NCI-H2107 (cell line): ENCODE measurements at regions not wholly inside any gene's neighbourhood (a gene's known extent, or its start where the extent isn't known, plus 50 kb on each side); places are given as distances from the start of the nearest gene placed in this dataset.
"Not testable (repeated sequence)": the region's sequence is repeated elsewhere in the genome, so short reads cannot be mapped to it uniquely, and the experiment has no call there.

ENCODE experiments used
- DNase-seq: peaks from one replicate; lab custom pipeline; 2025; lab: John Stamatoyannopoulos, UW

- no peak for DNase-seq
Measured at GRCh38 chr12:25384038-25384892, 133.5 kb upstream of the KRAS start.

- no peak for DNase-seq
Measured at GRCh38 chr12:25382311-25383106, 131.8 kb upstream of the KRAS start.

- no peak for DNase-seq
Measured at GRCh38 chr12:25377469-25378177, 126.9 kb upstream of the KRAS start.

GRCh38 chr12:25376985-25377384 lies 126.3 kb upstream of the KRAS start:
- no peak for DNase-seq

- no peak for DNase-seq
Measured at GRCh38 chr12:25376407-25376806, 125.7 kb upstream of the KRAS start.

GRCh38 chr12:25372969-25373817 lies 122.5 kb upstream of the KRAS start:
- no peak for DNase-seq

- no peak for DNase-seq
Measured at GRCh38 chr12:25372002-25372401, 121.3 kb upstream of the KRAS start.

- no peak for DNase-seq
Measured at GRCh38 chr12:25368557-25368956, 117.8 kb upstream of the KRAS start.

GRCh38 chr12:25366122-25366521 lies 115.4 kb upstream of the KRAS start:
- DNase-seq = no peak

- no peak for DNase-seq
Measured at GRCh38 chr12:25365340-25365730, 114.6 kb upstream of the KRAS start.

- no peak for DNase-seq
Measured at GRCh38 chr12:25364529-25365339, 114.0 kb upstream of the KRAS start.

- no peak for DNase-seq
Measured at GRCh38 chr12:25362646-25363045, 111.9 kb upstream of the KRAS start.

GRCh38 chr12:25361511-25361910 lies 110.8 kb upstream of the KRAS start:
- DNase-seq = no peak

GRCh38 chr12:25357595-25357994 lies 106.9 kb upstream of the KRAS start:
- DNase-seq = no peak

- DNase-seq = not testable (repeated sequence)
Measured at GRCh38 chr12:25352942-25353341, 102.2 kb upstream of the KRAS start.

GRCh38 chr12:25352083-25352918 lies 101.6 kb upstream of the KRAS start:
- no peak for DNase-seq

GRCh38 chr12:25348593-25348895 lies 97.8 kb upstream of the KRAS start:
- no peak for DNase-seq

- no peak for DNase-seq
Measured at GRCh38 chr12:25347716-25348592, 97.2 kb upstream of the KRAS start.

- DNase-seq = not testable (repeated sequence)
Measured at GRCh38 chr12:25341877-25342276, 91.1 kb upstream of the KRAS start.
